ENCODE measurements at regions not wholly inside any gene's neighbourhood (a gene's known extent, or its start where the extent isn't known, plus 50 kb on each side); places are given as distances from the start of the nearest gene placed in this dataset.

GRCh38 chr16:50960517-50961202, 190.4 kb downstream of the SALL1 start:
- DNase-seq: no peak

GRCh38 chr16:50957056-50957455, 194.0 kb downstream of the SALL1 start:
- no peak for DNase-seq

- DNase-seq: no peak
These were observed 194.4 kb downstream of the SALL1 start for GRCh38 chr16:50956637-50957036.

- no peak for DNase-seq
These were observed 195.8 kb downstream of the SALL1 start for GRCh38 chr16:50955311-50955710.

GRCh38 chr16:50954469-50954868, 196.6 kb downstream of the SALL1 start:
- no peak for DNase-seq

GRCh38 chr16:50953290-50953689, 197.8 kb downstream of the SALL1 start:
- DNase-seq: no peak

GRCh38 chr16:50950955-50951354, 200.1 kb downstream of the SALL1 start:
- DNase-seq: no peak

- DNase-seq: no peak
These were observed 202.7 kb downstream of the SALL1 start for GRCh38 chr16:50948268-50948930.

GRCh38 chr16:50947826-50948225, 203.2 kb downstream of the SALL1 start:
- no peak for DNase-seq

GRCh38 chr16:50946606-50947005, 204.5 kb downstream of the SALL1 start:
- no peak for DNase-seq

- no peak for DNase-seq
These were observed 204.2 kb downstream of the CYLD start for GRCh38 chr16:50946098-50946497.

- DNase-seq: no peak
These were observed 203.3 kb downstream of the CYLD start for GRCh38 chr16:50945171-50945570.

- no peak for DNase-seq
These were observed 202.6 kb downstream of the CYLD start for GRCh38 chr16:50944436-50944835.

GRCh38 chr16:50944033-50944432, 202.1 kb downstream of the CYLD start:
- no peak for DNase-seq

- DNase-seq: no peak
These were observed 200.3 kb downstream of the CYLD start for GRCh38 chr16:50942143-50942542.

- no peak for DNase-seq
These were observed 199.8 kb downstream of the CYLD start for GRCh38 chr16:50941681-50942080.

GRCh38 chr16:50940275-50940854, 198.5 kb downstream of the CYLD start:
- no peak for DNase-seq

- DNase-seq: no peak
These were observed 197.5 kb downstream of the CYLD start for GRCh38 chr16:50939356-50939755.

GRCh38 chr16:50938932-50939331, 197.0 kb downstream of the CYLD start:
- DNase-seq: no peak

GRCh38 chr16:50933262-50933661, 191.4 kb downstream of the CYLD start:
- no peak for DNase-seq

GRCh38 chr16:50932348-50932935, 190.6 kb downstream of the CYLD start:
- no peak for DNase-seq

- DNase-seq: no peak
These were observed 186.2 kb downstream of the CYLD start for GRCh38 chr16:50928065-50928464.
